Neural progenitor cell (in vitro differentiated cells): ENCODE measurements at regions not wholly inside any gene's neighbourhood (a gene's known extent, or its start where the extent isn't known, plus 50 kb on each side); places are given as distances from the start of the nearest gene placed in this dataset.

Source experiments
- DNase-seq: peaks from one replicate; pipeline ENCODE4 v3.0.0-alpha.2; 2016; ENCODE audit warnings: low spot score
- H2AFZ ChIP-seq: fragments of 200-600 bp; sonication (generic); replicated peaks from 2 replicates; pipeline ENCODE4 v1.6.1; 2016; ENCODE audit warnings: antibody characterized with exemption
- H3F3A ChIP-seq: fragments of 200-600 bp; sonication (generic); 2 replicates; pipeline ENCODE4 v1.6.1; 2016; ENCODE audit warnings: antibody characterized with exemption, low read depth
- H3K27ac ChIP-seq: fragments of 200-600 bp; sonication (generic); 2 replicates; pipeline ENCODE4 v1.5.1; 2016; ENCODE audit warnings: mild to moderate bottlenecking
- H3K27me3 ChIP-seq: fragments of 200-600 bp; sonication (generic); 2 replicates; pipeline ENCODE4 v1.6.1; 2016; ENCODE audit warnings: mild to moderate bottlenecking, moderate library complexity
- H3K36me3 ChIP-seq: fragments of 200-600 bp; sonication (generic); 2 replicates; pipeline ENCODE4 v1.5.1; 2016
- H3K4me1 ChIP-seq: fragments of 200-600 bp; sonication (generic); 2 replicates; pipeline ENCODE4 v1.6.1; 2016; ENCODE audit warnings: mixed run types
- H3K4me2 ChIP-seq: fragments of 200-600 bp; sonication (generic); 2 replicates; pipeline ENCODE4 v1.6.1; 2016
- H3K4me3 ChIP-seq: fragments of 200-600 bp; sonication (generic); 2 replicates; pipeline ENCODE4 v1.5.1; 2016
- H3K79me2 ChIP-seq: fragments of 200-600 bp; sonication (generic); 2 replicates; pipeline ENCODE4 v1.6.1; 2016; ENCODE audit warnings: low read depth
- H3K9ac ChIP-seq: fragments of 200-600 bp; sonication (generic); 2 replicates; pipeline ENCODE4 v1.6.1; 2016
- H3K9me3 ChIP-seq: fragments of 200-600 bp; sonication (generic); 2 replicates; pipeline ENCODE4 v1.5.1; 2016; ENCODE audit warnings: low read depth
- H4K20me1 ChIP-seq: fragments of 200-600 bp; sonication (generic); 2 replicates; pipeline ENCODE4 v1.6.1; 2016; ENCODE audit warnings: low read depth
- H3K27ac Mint-ChIP-seq: 3 replicates; pipeline ENCODE4 v1.8.0; 2021; ENCODE audit warnings: mixed read lengths
- H3K27me3 Mint-ChIP-seq: 2 replicates; pipeline ENCODE4 v1.8.0; 2022; ENCODE audit warnings: low read depth, mild to moderate bottlenecking, inconsistent platforms, moderate library complexity, mixed read lengths; ENCODE audit not compliant: insufficient read depth
- H3K36me3 Mint-ChIP-seq: 3 replicates; pipeline ENCODE4 v1.8.0; 2021; ENCODE audit warnings: mixed read lengths
- H3K4me1 Mint-ChIP-seq: 3 replicates; pipeline ENCODE4 v1.8.0; 2021; ENCODE audit warnings: mixed read lengths
- H3K4me3 Mint-ChIP-seq: 3 replicates; pipeline ENCODE4 v1.8.0; 2021; ENCODE audit warnings: mild to moderate bottlenecking, moderate library complexity, mixed read lengths
- H3K9me3 Mint-ChIP-seq: 3 replicates; pipeline ENCODE4 v1.8.0; 2020; ENCODE audit warnings: mixed read lengths
- EZH2 ChIP-seq: fragments of 200-600 bp; sonication (generic); IDR thresholded peaks from 2 replicates; pipeline ENCODE4 v1.6.1; 2017; ENCODE audit warnings: antibody characterized with exemption, mild to moderate bottlenecking, moderate library complexity
- EZH2phosphoT487 ChIP-seq: fragments of 200-600 bp; sonication (generic); IDR thresholded peaks from 2 replicates; pipeline ENCODE4 v1.6.1; 2017; ENCODE audit warnings: antibody characterized with exemption
- TF ChIP-seq, protein P1 (sequence below): fragments of 200-600 bp; sonication (generic); IDR thresholded peaks from 2 replicates; pipeline ENCODE4 v1.5.1; 2017; ENCODE audit warnings: antibody characterized with exemption, mild to moderate bottlenecking

DNA sequence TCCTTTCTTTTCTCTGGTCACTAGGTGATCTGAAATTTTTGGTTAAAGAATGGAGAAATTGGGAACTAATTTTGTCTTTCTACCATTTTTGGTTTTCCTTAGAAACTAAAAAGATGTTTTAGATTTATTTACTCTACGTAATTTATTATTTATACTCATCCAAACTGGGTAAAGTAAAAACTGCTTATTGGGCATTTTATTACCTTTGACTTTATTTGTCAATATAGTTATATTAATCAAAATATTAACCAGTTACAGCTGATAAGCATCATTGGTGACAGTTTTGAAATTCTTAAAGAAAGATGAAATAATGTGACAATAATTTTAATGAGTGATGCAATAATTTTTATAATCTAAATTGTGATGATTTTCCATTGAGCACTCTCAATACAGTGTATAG lies 502.0 kb upstream of the RAG2 start:
- Histone ChIP-seq H3K4me2 (no peak overlapping the region), H3K9me3 (no peaks in the 10 kb centered on the region), H3K27me3 (no peaks in the 10 kb centered on the region), H4K20me1 (no peaks in the 10 kb centered on the region), H2AFZ (no peak overlapping the region), H3K36me3 (no peaks in the 10 kb centered on the region), H3K79me2 (no peaks in the 10 kb centered on the region), H3F3A (no peaks in the 10 kb centered on the region), H3K27ac (no peak overlapping the region), H3K4me1 (no peaks in the 10 kb centered on the region), H3K4me3 (no peak overlapping the region), H3K9ac (no peak overlapping the region)
- Mint-ChIP-seq H3K4me1 (no peaks in the 10 kb centered on the region), H3K27ac (no peak overlapping the region), H3K4me3 (no peak overlapping the region), H3K9me3 (no peaks in the 10 kb centered on the region), H3K36me3 (no peaks in the 10 kb centered on the region), H3K27me3 (no peaks in the 10 kb centered on the region)
- DNase-seq, result no peak
- TF ChIP-seq EZH2phosphoT487, result no peak
- TF ChIP-seq EZH2, result no peak
- TF ChIP-seq, protein P1, sequence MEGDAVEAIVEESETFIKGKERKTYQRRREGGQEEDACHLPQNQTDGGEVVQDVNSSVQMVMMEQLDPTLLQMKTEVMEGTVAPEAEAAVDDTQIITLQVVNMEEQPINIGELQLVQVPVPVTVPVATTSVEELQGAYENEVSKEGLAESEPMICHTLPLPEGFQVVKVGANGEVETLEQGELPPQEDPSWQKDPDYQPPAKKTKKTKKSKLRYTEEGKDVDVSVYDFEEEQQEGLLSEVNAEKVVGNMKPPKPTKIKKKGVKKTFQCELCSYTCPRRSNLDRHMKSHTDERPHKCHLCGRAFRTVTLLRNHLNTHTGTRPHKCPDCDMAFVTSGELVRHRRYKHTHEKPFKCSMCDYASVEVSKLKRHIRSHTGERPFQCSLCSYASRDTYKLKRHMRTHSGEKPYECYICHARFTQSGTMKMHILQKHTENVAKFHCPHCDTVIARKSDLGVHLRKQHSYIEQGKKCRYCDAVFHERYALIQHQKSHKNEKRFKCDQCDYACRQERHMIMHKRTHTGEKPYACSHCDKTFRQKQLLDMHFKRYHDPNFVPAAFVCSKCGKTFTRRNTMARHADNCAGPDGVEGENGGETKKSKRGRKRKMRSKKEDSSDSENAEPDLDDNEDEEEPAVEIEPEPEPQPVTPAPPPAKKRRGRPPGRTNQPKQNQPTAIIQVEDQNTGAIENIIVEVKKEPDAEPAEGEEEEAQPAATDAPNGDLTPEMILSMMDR, result no peak

DNA sequence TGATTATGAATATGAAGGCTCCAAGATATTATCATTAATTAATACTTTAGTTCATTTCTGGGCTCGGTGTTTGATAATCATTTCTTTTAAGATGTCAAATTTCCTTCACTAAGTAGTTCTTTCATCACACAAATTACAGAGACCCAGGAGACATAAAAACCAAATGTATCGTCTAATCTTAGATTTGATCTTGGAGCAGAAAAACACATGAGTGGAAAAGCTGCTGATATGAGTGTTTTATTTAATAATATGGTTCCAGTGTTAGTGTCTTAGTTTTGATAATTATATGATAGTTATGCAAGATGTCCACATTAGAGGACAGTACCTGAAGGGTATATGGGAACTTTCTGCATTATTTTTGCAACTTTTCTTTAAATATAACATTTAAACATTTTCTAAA lies 494.5 kb upstream of the RAG2 start:
- no peaks in the 10 kb centered on the region for H3K79me2 ChIP-seq
- no peak for DNase-seq
- no peaks in the 10 kb centered on the region for H3K27me3 Mint-ChIP-seq
- H3K4me1 Mint-ChIP-seq, result no peaks in the 10 kb centered on the region
- H3K9me3 Mint-ChIP-seq, result no peaks in the 10 kb centered on the region
- no peaks in the 10 kb centered on the region for H3K4me1 ChIP-seq
- no peak overlapping the region for H3K4me3 ChIP-seq
- no peak overlapping the region for H3K27ac Mint-ChIP-seq
- H3K9ac ChIP-seq, result no peak overlapping the region
- no peak overlapping the region for H3K4me3 Mint-ChIP-seq
- no peaks in the 10 kb centered on the region for H4K20me1 ChIP-seq
- H2AFZ ChIP-seq, result no peak overlapping the region
- H3F3A ChIP-seq, result no peaks in the 10 kb centered on the region
- TF ChIP-seq, protein P1, result no peak
- TF ChIP-seq EZH2phosphoT487 (no peak), EZH2 (no peak)
- H3K36me3 Mint-ChIP-seq, result no peaks in the 10 kb centered on the region
- H3K4me2 ChIP-seq, result no peak overlapping the region
- no peaks in the 10 kb centered on the region for H3K36me3 ChIP-seq
- H3K27me3 ChIP-seq, result no peaks in the 10 kb centered on the region
- H3K9me3 ChIP-seq, result no peaks in the 10 kb centered on the region
- no peak overlapping the region for H3K27ac ChIP-seq

DNA sequence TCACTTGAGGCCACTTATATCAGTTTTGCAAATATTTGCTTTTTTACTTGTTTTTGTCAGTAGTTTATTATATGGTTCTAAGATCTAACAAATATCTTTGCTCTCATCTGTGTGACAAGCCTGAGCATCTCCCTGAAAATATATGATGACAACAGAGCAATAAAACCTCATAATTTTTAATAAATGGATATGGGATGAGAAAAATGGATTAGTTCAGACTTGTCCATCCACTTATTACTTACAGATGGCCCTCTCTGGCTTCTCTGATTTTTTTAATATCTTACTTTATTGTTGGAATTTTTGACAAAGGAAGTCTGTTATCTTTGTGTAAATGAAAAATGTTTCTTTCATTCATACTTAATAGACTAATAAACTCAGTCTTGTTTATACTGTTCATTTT lies 491.4 kb upstream of the RAG2 start:
- H3K4me2 ChIP-seq, result no peak overlapping the region
- Mint-ChIP-seq H3K4me1 (peaks cover 13% of the 10 kb centered on the region), H3K27me3 (no peaks in the 10 kb centered on the region), H3K4me3 (no peak overlapping the region), H3K9me3 (no peaks in the 10 kb centered on the region), H3K36me3 (no peaks in the 10 kb centered on the region), H3K27ac (no peak overlapping the region)
- no peak overlapping the region for H3K4me3 ChIP-seq
- no peaks in the 10 kb centered on the region for H3K36me3 ChIP-seq
- H3K27ac ChIP-seq, result no peak overlapping the region
- H4K20me1 ChIP-seq, result no peaks in the 10 kb centered on the region
- H3K27me3 ChIP-seq, result no peaks in the 10 kb centered on the region
- TF ChIP-seq EZH2 (no peak), EZH2phosphoT487 (no peak)
- TF ChIP-seq, protein P1, result no peak
- H3K79me2 ChIP-seq, result no peaks in the 10 kb centered on the region
- H3K4me1 ChIP-seq, result no peaks in the 10 kb centered on the region
- no peaks in the 10 kb centered on the region for H3K9me3 ChIP-seq
- H2AFZ ChIP-seq, result no peak overlapping the region
- H3K9ac ChIP-seq, result no peak overlapping the region
- DNase-seq, result no peak
- H3F3A ChIP-seq, result no peaks in the 10 kb centered on the region

DNA sequence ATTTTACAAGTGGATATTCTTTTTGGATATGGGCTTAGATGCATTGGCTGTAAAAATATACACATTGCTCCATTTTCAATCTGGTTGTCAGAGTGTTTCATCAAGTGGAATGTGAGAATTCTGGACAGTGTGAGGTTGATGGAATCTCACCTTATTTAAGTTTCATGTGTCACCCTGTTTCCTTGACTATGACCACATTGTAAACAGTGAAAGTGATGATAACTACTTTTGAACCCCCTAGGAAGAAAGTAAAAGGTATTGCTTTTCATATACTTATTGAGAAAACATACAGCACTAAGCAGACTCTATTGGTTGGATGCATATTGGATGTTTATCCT lies 490.5 kb upstream of the RAG2 start:
- Histone ChIP-seq H3K36me3 (no peaks in the 10 kb centered on the region), H3K79me2 (no peaks in the 10 kb centered on the region), H4K20me1 (no peaks in the 10 kb centered on the region), H3K9me3 (no peaks in the 10 kb centered on the region), H2AFZ (no peak overlapping the region), H3K4me1 (no peaks in the 10 kb centered on the region), H3F3A (no peaks in the 10 kb centered on the region), H3K27ac (no peak overlapping the region), H3K9ac (no peak overlapping the region), H3K27me3 (no peaks in the 10 kb centered on the region), H3K4me3 (no peak overlapping the region), H3K4me2 (no peak overlapping the region)
- Mint-ChIP-seq H3K4me3 (no peak overlapping the region), H3K36me3 (no peaks in the 10 kb centered on the region), H3K4me1 (peaks cover 13% of the 10 kb centered on the region), H3K9me3 (no peaks in the 10 kb centered on the region), H3K27me3 (no peaks in the 10 kb centered on the region), H3K27ac (no peak overlapping the region)
- no peak for DNase-seq
- no peak for TF ChIP-seq EZH2
- no peak for TF ChIP-seq EZH2phosphoT487
- TF ChIP-seq, protein P1, result no peak
